ENCODE measurements at regions not wholly inside any gene's neighbourhood (a gene's known extent, or its start where the extent isn't known, plus 50 kb on each side); places are given as distances from the start of the nearest gene placed in this dataset.

GRCh38 chr18:55748227-55748738 is 160.3 kb upstream of the TCF4 start:
- TF ChIP-seq EZH2 (IDR thresholded peaks at IDR 0.05; ENCODE audit: borderline replicate concordance, low read depth, low read length, severe bottlenecking) (no peak), CTCF (IDR thresholded peaks at IDR 0.05; ENCODE audit: borderline replicate concordance, extremely low read depth, low read length, poor library complexity, severe bottlenecking) (no peak)
- no peaks in the 10 kb centered on the region for H3K79me2 ChIP-seq (ENCODE audit: insufficient read depth, low read length)
- no peak overlapping the region for H2AFZ ChIP-seq (ENCODE audit: low read depth, low read length)
- no peaks in the 10 kb centered on the region for H3K27me3 ChIP-seq (ENCODE audit: insufficient read depth, low read length, poor library complexity)
- no peak overlapping the region for H3K27ac ChIP-seq (ENCODE audit: low read length)
- H4K20me1 ChIP-seq (ENCODE audit: insufficient read depth, low read length), result no peaks in the 10 kb centered on the region
- H3K4me1 ChIP-seq (ENCODE audit: insufficient read depth, low read length), result no peaks in the 10 kb centered on the region
- H3K9ac ChIP-seq (ENCODE audit: low read depth, low read length), result no peak overlapping the region
- ATAC-seq (ENCODE audit: insufficient read depth, low read depth) (no peak), DNase-seq (no peak)
- H3K4me2 ChIP-seq (ENCODE audit: insufficient read depth, low read length), result no peak overlapping the region
- H3K36me3 ChIP-seq (ENCODE audit: insufficient read depth, low read length), result no peaks in the 10 kb centered on the region
- H3K4me3 ChIP-seq (ENCODE audit: low read depth in 1 of 2, low read length in 2 of 2), result no peak overlapping the region
- H3K9me3 ChIP-seq (ENCODE audit: insufficient read depth, low read length, severe bottlenecking), result no peaks in the 10 kb centered on the region

DNA sequence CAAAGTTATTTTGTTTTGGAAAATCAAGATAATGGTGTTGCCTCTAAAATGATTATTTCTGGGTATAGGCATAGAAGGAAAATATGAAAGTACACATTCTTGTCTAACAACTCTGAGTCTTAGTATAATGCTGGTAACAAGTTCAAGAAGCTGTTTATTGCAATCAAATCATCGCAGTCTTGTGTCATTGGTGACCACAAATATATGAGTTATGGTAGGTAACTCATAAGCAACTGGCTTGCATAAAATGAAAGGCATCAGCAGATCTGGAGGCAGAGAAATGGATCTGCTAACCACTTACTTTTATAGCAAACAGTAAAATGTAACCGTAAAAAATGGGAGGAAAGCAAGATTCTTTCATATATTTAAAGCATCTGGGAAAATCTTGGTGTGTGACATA is 156.2 kb upstream of the TCF4 start:
- no peak for DNase-seq
- Histone ChIP-seq H3K4me1 (ENCODE audit: insufficient read depth, low read length) (no peaks in the 10 kb centered on the region), H3K9me3 (ENCODE audit: insufficient read depth, low read length, severe bottlenecking) (no peaks in the 10 kb centered on the region), H3K27me3 (ENCODE audit: insufficient read depth, low read length, poor library complexity) (no peaks in the 10 kb centered on the region), H4K20me1 (ENCODE audit: insufficient read depth, low read length) (no peaks in the 10 kb centered on the region), H3K4me3 (ENCODE audit: low read depth in 1 of 2, low read length in 2 of 2) (no peak overlapping the region), H3K9ac (ENCODE audit: low read depth, low read length) (no peak overlapping the region), H3K27ac (ENCODE audit: low read length) (no peak overlapping the region), H3K4me2 (ENCODE audit: insufficient read depth, low read length) (no peak overlapping the region), H2AFZ (ENCODE audit: low read depth, low read length) (no peak overlapping the region), H3K36me3 (ENCODE audit: insufficient read depth, low read length) (no peaks in the 10 kb centered on the region), H3K79me2 (ENCODE audit: insufficient read depth, low read length) (no peaks in the 10 kb centered on the region)
- TF ChIP-seq CTCF (IDR thresholded peaks at IDR 0.05; ENCODE audit: borderline replicate concordance, extremely low read depth, low read length, poor library complexity, severe bottlenecking) (no peak), EZH2 (IDR thresholded peaks at IDR 0.05; ENCODE audit: borderline replicate concordance, low read depth, low read length, severe bottlenecking) (no peak)
- ATAC-seq (ENCODE audit: insufficient read depth, low read depth), result no peak

- no peak for DNase-seq
- TF ChIP-seq EZH2 (IDR thresholded peaks at IDR 0.05; ENCODE audit: borderline replicate concordance, low read depth, low read length, severe bottlenecking) (no peak), CTCF (IDR thresholded peaks at IDR 0.05; ENCODE audit: borderline replicate concordance, extremely low read depth, low read length, poor library complexity, severe bottlenecking) (no peak)
- no peak overlapping the region for H3K9ac ChIP-seq (ENCODE audit: low read depth, low read length)
- H4K20me1 ChIP-seq (ENCODE audit: insufficient read depth, low read length), result no peaks in the 10 kb centered on the region
- H3K27me3 ChIP-seq (ENCODE audit: insufficient read depth, low read length, poor library complexity), result no peaks in the 10 kb centered on the region
- H3K4me1 ChIP-seq (ENCODE audit: insufficient read depth, low read length), result no peaks in the 10 kb centered on the region
- no peaks in the 10 kb centered on the region for H3K79me2 ChIP-seq (ENCODE audit: insufficient read depth, low read length)
- H3K4me2 ChIP-seq (ENCODE audit: insufficient read depth, low read length), result no peak overlapping the region
- no peaks in the 10 kb centered on the region for H3K36me3 ChIP-seq (ENCODE audit: insufficient read depth, low read length)
- no peak overlapping the region for H3K27ac ChIP-seq (ENCODE audit: low read length)
- no peak overlapping the region for H2AFZ ChIP-seq (ENCODE audit: low read depth, low read length)
- H3K9me3 ChIP-seq (ENCODE audit: insufficient read depth, low read length, severe bottlenecking), result no peaks in the 10 kb centered on the region
- no peak for ATAC-seq (ENCODE audit: insufficient read depth, low read depth)
- no peak overlapping the region for H3K4me3 ChIP-seq (ENCODE audit: low read depth in 1 of 2, low read length in 2 of 2)
These were observed 155.7 kb upstream of the TCF4 start for GRCh38 chr18:55743736-55744135.

DNA sequence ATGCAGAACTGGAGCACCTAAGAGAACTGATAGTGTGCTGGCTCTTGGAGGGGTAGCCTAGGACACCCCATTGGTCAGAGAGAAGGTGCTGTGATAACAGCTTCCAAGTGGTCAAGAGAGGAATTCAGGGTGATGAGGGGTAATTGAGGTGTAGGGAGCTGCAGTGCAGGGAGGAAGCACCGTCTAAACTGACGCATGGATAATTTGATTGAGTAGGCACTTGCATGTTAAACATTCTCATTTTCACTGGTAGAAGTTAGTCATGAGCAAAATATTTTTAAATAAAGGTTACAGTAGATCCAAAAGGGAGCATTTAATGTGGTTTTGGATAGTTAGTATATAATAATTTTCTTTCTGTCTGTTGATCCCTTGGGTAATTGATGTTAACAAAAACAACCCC is 155.1 kb upstream of the TCF4 start:
- no peaks in the 10 kb centered on the region for H4K20me1 ChIP-seq (ENCODE audit: insufficient read depth, low read length)
- H3K36me3 ChIP-seq (ENCODE audit: insufficient read depth, low read length), result no peaks in the 10 kb centered on the region
- no peaks in the 10 kb centered on the region for H3K79me2 ChIP-seq (ENCODE audit: insufficient read depth, low read length)
- no peak overlapping the region for H2AFZ ChIP-seq (ENCODE audit: low read depth, low read length)
- TF ChIP-seq EZH2 (IDR thresholded peaks at IDR 0.05; ENCODE audit: borderline replicate concordance, low read depth, low read length, severe bottlenecking), result no peak
- TF ChIP-seq CTCF (IDR thresholded peaks at IDR 0.05; ENCODE audit: borderline replicate concordance, extremely low read depth, low read length, poor library complexity, severe bottlenecking), result no peak
- ATAC-seq (ENCODE audit: insufficient read depth, low read depth) (no peak), DNase-seq (no peak)
- H3K27ac ChIP-seq (ENCODE audit: low read length), result no peak overlapping the region
- no peaks in the 10 kb centered on the region for H3K4me1 ChIP-seq (ENCODE audit: insufficient read depth, low read length)
- H3K9ac ChIP-seq (ENCODE audit: low read depth, low read length), result no peak overlapping the region
- no peaks in the 10 kb centered on the region for H3K27me3 ChIP-seq (ENCODE audit: insufficient read depth, low read length, poor library complexity)
- no peak overlapping the region for H3K4me2 ChIP-seq (ENCODE audit: insufficient read depth, low read length)
- H3K9me3 ChIP-seq (ENCODE audit: insufficient read depth, low read length, severe bottlenecking), result no peaks in the 10 kb centered on the region
- H3K4me3 ChIP-seq (ENCODE audit: low read depth in 1 of 2, low read length in 2 of 2), result no peak overlapping the region
